ENCODE measurements at regions not wholly inside any gene's neighbourhood (a gene's known extent, or its start where the extent isn't known, plus 50 kb on each side); places are given as distances from the start of the nearest gene placed in this dataset.

- no TSS peak for BruUV-seq (replicated peaks)
- DNase-seq (ENCODE audit: low spot score): no peak
- Histone ChIP-seq H3K27me3 (replicated peaks; ENCODE audit: insufficient read depth, low read depth, low read length, poor library complexity) (no peaks in the 10 kb centered on the region), H3K36me3 (ENCODE audit: insufficient read depth, low read length, poor library complexity, severe bottlenecking) (no peaks in the 10 kb centered on the region), H3K4me3 (ENCODE audit: low read depth, low read length, poor library complexity, severe bottlenecking) (no peak overlapping the region), H3K27ac (ENCODE audit: low read depth, low read length, poor library complexity, severe bottlenecking) (no peak overlapping the region), H3K9me3 (ENCODE audit: low read depth, low read length, poor library complexity, severe bottlenecking) (no peaks in the 10 kb centered on the region), H3K4me1 (ENCODE audit: insufficient read depth, low read length, poor library complexity, severe bottlenecking) (no peaks in the 10 kb centered on the region)
- POLR2A ChIA-PET (ENCODE audit: low non-redundant PET): no interaction called here
- TF ChIP-seq CTCF (conservative IDR thresholded peaks at IDR 0.05; ENCODE audit: low read depth, low read length): no peak
- TF ChIP-seq EZH2 (IDR thresholded peaks at IDR 0.05; ENCODE audit: borderline replicate concordance, low read depth, low read length, poor library complexity, severe bottlenecking): no peak
- CTCF ChIA-PET: no interaction called here
- intact Hi-C loops (cut with micrococcal nuclease; ENCODE audit: unreplicated experiment): no loop called here
Measured at GRCh38 chr3:109242187-109242523, 74.2 kb downstream of the DPPA2 start.
